ENCODE measurements at regions not wholly inside any gene's neighbourhood (a gene's known extent, or its start where the extent isn't known, plus 50 kb on each side); places are given as distances from the start of the nearest gene placed in this dataset.

DNA sequence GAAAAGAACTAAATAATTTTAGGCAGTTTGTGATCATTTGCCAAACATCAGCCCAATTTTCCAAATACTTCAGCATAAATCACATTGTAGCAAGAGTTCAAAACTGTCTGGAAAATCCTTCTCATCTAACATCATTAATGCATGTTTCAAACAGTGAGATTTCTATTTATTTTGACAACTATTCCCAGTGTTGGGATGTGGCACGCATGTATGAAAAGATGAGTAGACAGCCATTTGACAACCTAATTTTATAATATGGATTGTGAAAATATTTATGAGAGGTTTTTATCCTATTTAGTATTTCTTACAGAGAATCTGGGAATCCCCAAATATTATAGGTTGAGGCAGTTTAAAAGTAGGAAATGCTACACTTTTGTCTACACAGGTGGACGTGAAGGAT is 357.6 kb upstream of the ARID1B start:
- no peak for DNase-seq (ENCODE audit: low spot score)

- DNase-seq (ENCODE audit: low spot score): no peak
Measured at GRCh38 chr6:156418253-156418652, 358.9 kb upstream of the ARID1B start.

DNA sequence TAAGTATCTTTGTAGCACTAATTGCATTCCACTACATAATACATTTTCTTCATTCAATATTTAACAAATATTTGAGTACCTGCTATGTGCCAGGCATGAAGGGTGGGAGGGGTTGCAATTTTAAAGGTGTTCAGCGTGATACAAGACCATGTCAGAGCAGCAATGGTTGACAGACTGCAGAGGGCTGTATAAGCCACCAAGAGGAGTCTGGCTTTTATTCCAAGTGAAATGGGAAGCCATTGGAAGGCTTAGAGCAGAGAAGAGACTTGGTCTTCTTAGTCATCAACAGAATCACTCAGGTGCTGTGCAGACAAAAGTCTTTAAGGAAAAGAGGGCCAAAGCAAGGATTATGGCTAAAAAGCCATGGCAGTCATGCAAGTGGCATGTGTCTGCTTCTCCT is 360.8 kb upstream of the ARID1B start:
- no peak for DNase-seq (ENCODE audit: low spot score)

- DNase-seq (ENCODE audit: low spot score): no peak
Measured at GRCh38 chr6:156413154-156413553, 364.0 kb upstream of the ARID1B start.

GRCh38 chr6:156410649-156411048 is 366.5 kb upstream of the ARID1B start:
- DNase-seq (ENCODE audit: low spot score): no peak

DNA sequence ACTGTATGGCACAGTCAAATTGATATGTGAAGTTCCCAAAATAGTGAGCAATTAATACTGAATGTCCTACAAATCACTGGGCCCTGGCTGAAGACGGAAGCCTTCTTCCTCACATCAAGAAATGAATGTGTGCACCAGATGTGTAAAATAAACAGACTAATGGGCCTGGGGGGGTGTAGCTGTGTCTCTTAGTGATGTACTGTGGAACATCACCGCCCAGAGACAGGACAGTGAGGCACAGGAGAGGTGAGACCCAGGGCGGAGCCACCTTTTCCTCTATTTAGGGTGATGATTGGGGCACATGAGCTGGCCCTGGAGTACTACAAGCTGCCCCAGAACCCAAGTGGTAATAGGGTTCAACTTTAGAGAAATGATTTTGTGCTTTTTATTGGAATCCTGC is 368.5 kb upstream of the ARID1B start:
- DNase-seq (ENCODE audit: low spot score): no peak

DNA sequence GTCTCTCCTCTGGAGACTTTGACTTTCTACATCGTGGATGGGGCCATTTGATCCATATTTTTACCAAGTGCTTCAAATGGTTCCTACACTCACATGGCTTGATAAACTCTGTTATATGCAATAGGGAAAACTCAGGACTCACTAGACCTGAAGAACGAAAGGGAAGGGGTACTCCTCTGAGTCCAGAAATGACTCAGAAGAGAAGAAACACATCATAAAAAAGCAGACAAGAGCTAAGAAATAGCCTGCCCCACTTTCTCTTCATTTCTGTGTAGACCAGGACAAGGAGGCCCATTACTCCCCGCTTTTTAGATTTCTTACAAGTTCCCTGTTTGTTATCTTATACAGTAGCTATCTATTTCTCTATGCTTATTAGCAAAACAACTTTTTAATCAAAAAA is 369.8 kb upstream of the ARID1B start:
- no peak for DNase-seq (ENCODE audit: low spot score)

GRCh38 chr6:156406688-156407087 is 370.5 kb upstream of the ARID1B start:
- DNase-seq (ENCODE audit: low spot score): no peak

- no peak for DNase-seq (ENCODE audit: low spot score)
Measured at GRCh38 chr6:156406099-156406498, 371.1 kb upstream of the ARID1B start.

- DNase-seq (ENCODE audit: low spot score): no peak
Measured at GRCh38 chr6:156402628-156403027, 374.6 kb upstream of the ARID1B start.

DNA sequence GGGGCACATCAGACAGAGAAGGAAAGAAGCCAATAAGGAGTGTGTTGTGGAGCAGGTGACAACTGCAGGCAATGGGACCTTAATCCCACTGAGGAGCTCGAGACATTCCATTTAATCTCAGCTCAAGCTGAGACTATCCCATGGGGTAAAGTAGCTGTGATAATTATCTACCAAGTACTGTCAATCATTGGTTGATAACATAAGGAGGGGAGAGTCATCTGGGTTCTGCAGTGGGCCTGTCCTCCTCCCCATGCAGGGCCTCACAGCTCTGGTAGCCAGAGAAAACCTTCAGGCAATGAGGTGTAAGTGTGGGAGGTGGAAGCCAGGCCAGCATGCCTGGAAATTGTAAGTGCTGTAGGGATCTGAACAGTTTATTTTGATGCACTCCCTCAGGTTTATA is 375.0 kb upstream of the ARID1B start:
- DNase-seq (ENCODE audit: low spot score): no peak

DNA sequence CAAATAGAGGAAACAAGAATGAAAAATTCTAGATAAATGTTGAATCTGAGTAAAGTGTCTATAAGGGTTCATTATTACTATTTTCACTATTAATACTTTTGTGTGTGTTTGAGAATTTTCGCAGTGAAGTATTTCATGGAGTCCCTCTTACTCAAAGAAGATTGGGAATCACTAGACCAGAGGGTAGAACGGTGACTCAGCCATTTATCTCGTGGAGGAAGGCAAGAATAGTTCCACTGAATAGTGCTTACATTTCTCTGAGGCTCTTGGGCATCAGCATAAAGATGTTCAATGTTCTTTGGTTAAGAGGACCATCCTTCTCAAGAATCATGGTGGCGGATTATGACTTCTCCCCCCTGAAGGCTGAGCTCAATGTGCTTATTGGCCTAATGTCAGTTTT is 376.7 kb upstream of the ARID1B start:
- DNase-seq (ENCODE audit: low spot score): no peak

DNA sequence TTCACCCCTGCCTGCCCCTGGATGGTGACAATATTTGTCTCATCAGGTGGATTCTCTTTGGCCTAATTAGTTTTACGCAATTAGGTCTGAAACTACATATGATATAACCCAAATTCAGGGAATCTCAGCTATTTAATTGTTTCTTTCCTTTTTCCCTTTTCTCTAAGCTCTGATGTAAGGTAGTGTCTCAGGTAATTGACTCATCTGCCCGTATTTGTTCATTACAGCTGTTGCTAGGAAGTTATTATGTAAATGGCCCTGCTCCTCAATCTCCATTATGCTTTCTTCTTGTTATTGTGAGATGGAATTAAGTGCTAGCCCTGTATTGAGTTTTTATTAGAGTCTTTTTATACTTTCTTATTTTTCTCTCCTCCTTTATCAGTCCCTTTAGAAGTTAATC is 378.2 kb upstream of the ARID1B start:
- DNase-seq (ENCODE audit: low spot score): no peak

DNA sequence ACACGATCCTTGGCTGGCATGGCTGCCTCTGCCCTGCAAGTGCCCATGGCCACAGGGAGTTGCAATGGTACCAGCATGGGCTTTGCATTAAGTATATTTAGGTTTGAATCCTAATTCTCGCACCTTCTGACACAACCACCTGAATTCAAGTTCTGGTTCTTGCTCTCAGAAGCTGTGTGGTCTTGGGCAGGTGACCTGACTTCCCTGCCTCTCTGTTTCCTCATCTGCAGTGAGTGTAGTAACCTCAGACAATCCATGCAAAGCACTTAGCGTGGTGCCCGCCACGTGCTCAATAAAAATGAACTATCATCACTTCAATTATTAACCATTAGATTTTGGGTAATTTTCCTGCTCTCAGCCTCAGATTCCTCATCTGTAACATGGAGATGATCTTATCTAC is 378.8 kb upstream of the ARID1B start:
- no peak for DNase-seq (ENCODE audit: low spot score)

DNA sequence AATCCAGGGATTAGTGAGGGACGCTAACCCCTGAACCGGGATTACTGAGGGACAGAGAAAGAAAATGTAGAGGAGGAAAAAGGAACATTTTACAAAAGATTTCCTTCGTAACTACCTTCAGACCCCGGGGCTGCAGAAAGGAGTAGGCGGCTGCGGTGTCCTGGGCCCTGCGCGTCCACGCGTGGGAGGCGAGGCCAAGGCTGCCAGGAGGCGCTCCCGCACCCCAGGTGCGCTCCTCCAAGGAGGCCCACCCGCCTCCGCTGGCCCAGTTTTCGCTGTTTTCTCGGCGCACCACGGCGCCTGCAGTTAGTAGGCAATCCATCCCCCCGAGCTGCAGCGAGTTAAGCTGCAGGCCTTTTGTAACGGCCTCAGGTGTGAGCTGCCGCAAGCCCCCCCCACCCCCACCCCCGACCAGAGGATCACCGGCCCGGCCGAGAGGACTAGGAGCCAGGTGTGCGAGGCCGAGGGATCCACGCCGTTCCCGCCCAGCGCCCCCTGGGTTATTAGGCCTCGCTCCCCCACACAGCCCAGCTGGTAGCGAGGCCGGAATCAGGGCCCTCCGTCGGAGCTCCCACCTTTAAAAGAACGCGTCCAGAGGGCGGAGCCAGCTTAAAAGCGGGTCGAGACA is 380.3 kb upstream of the ARID1B start:
- no peak for DNase-seq (ENCODE audit: low spot score)

DNA sequence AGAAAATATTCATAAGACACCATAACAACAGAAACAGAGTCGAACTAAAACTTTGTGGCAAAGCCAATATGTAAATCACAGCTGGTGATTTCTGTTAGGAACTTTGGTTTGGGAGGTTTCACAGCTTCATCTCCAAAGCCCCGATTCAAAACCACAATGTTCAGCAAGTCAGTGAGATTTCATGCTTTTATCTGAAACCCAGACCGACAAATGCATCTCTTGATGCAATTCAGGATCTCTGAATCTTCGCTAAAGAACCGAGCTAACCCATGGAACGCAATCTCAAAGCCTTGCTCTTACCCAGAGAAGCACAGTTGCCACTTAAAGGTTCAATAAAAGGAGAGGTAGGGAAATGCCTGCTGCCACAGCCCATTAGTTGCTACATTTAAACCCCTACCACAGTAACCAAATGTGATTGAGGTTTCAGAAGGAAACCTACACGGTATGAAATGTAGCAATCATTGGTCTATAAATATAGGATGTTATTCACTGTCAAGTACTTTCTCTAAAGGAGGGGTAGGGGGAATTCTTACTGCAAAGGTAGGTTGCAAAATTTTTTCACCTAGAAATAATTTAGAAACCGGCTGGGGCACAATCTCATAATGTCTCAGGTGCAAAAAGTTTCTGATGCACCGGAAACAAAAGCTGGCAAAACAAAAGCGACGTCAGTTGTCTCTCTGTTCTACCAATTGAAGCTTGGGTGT is 381.0 kb upstream of the ARID1B start:
- DNase-seq (ENCODE audit: low spot score): no peak

- no peak for DNase-seq (ENCODE audit: low spot score)
Measured at GRCh38 chr6:156395276-156395675, 381.9 kb upstream of the ARID1B start.

GRCh38 chr6:156392648-156393047 is 384.5 kb upstream of the ARID1B start:
- no peak for DNase-seq (ENCODE audit: low spot score)

GRCh38 chr6:156391977-156392376 is 385.2 kb upstream of the ARID1B start:
- no peak for DNase-seq (ENCODE audit: low spot score)

- no peak for DNase-seq (ENCODE audit: low spot score)
Measured at GRCh38 chr6:156391061-156391672, 386.0 kb upstream of the ARID1B start.

DNA sequence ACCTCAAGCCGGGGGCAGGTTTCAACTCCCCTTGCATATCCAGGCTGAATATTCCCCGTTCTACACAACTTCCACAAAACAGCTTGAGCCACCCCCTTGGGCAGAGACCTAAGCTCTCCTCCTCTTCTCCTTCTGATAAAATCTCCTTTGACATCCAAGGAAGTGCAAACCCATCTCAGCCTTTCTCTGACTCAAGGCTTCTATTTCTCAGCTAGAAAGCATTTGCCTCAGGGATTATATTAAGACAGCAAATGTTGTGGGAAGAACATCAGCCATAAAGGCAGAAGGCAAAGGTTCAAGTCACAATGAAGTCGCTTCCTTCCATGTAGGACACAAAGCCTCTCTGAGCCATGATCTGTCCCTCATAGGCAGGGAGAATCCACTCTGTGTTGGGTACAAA is 386.6 kb upstream of the ARID1B start:
- no peak for DNase-seq (ENCODE audit: low spot score)

GRCh38 chr6:156389296-156389695 is 387.9 kb upstream of the ARID1B start:
- no peak for DNase-seq (ENCODE audit: low spot score)

- no peak for DNase-seq (ENCODE audit: low spot score)
Measured at GRCh38 chr6:156387472-156387871, 389.7 kb upstream of the ARID1B start.
